H1 (cell line): ENCODE measurements at regions not wholly inside any gene's neighbourhood (a gene's known extent, or its start where the extent isn't known, plus 50 kb on each side); places are given as distances from the start of the nearest gene placed in this dataset.

ENCODE experiments used
- CHD1 ChIP-seq: IDR thresholded peaks from 2 replicates; pipeline ENCODE4 v1.6.1; 2012; ENCODE audit warnings: low read depth, low read length, improper control_type of control experiment
- EZH2 ChIP-seq: fragments of 200-600 bp; sonication (generic); IDR thresholded peaks from 2 replicates; pipeline ENCODE4 v1.7.1; 2012; ENCODE audit warnings: low read depth, mild to moderate bottlenecking, moderate library complexity, low read length, inconsistent platforms; ENCODE audit not compliant: severe bottlenecking
- HDAC2 ChIP-seq, 2 experiments: fragments of 300-600 bp in 1 of 2; sonication (generic) in 1 of 2; IDR thresholded peaks; 2 replicates each; pipeline ENCODE4 v1.6.1; 2011 to 2012; ENCODE audit warnings: low read depth in 2 of 2, low read length in 2 of 2, mild to moderate bottlenecking in 2 of 2, moderate library complexity in 2 of 2, borderline replicate concordance in 1 of 2, inconsistent platforms in 1 of 2
- POLR2A ChIP-seq, 2 experiments: IDR thresholded peaks; 1 replicate in 1 of 2; 2 replicates in 1 of 2; pipeline ENCODE4 v1.6.1; 2011; ENCODE audit warnings: low read depth in 2 of 2, low read length in 2 of 2, mild to moderate bottlenecking in 2 of 2; ENCODE audit errors: control extremely low read depth in 1 of 2
- POLR2AphosphoS5 ChIP-seq: IDR thresholded peaks from 2 replicates; pipeline ENCODE4 v1.6.1; 2011; ENCODE audit warnings: low read depth, low read length
- ZNF274 ChIP-seq: IDR thresholded peaks from 2 replicates; pipeline ENCODE4 v1.7.0; 2012; ENCODE audit warnings: low read length, borderline replicate concordance; ENCODE audit errors: extremely low read depth
- TF ChIP-seq, protein P1 (sequence below), 3 experiments: IDR thresholded peaks; 1 replicate in 2 of 3; 2 replicates in 1 of 3; pipeline versions ENCODE4 v1.5.1 to v1.6.1; 2011; ENCODE audit warnings: low read length in 3 of 3, mild to moderate bottlenecking in 3 of 3, inconsistent platforms in 2 of 3, low read depth in 1 of 3, moderate library complexity in 1 of 3; ENCODE audit not compliant: insufficient read depth in 1 of 3; ENCODE audit errors: control extremely low read depth in 1 of 3
- TF ChIP-seq, protein P2 (sequence below): IDR thresholded peaks from 2 replicates; pipeline ENCODE4 v1.6.1; 2011; ENCODE audit warnings: low read depth, mild to moderate bottlenecking, low read length; ENCODE audit not compliant: insufficient read depth

DNA sequence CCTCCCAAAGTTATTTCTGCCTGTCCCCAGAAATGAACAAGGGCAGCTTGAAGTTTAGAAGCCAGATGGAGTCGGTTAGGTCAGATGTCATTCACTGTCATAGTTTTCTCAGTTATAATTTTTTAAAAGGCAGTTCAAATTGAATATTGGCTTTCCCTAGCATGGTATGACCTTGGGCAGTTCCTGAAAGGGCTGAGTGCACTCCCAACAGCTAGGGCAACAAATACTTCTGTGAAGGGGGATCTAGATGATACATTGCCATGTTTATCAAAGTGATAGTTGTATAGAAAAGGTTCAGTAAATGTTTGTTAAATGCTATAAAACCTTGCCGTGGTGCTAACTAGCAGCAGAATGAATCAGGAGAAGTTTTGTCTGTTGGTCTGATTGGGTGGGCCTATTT lies 938.1 kb upstream of the GRIA3 start:
- TF ChIP-seq POLR2A (IDR thresholded peaks at IDR 0.05; ENCODE audit: control extremely low read depth in 1 of 2, low read depth in 2 of 2, low read length in 2 of 2) (peak in 1 of 2 experiments; percentile 71; a peak in 1 of 3 replicates), POLR2AphosphoS5 (0 out of 2 replicates have a peak, but pooled peaks have one; percentile 60), HDAC2 (IDR thresholded peaks at IDR 0.05; ENCODE audit: borderline replicate concordance in 1 of 2, low read depth in 2 of 2, low read length in 2 of 2) (no peak), CHD1 (no peak), EZH2 (no peak), ZNF274 (no peak)
- TF ChIP-seq, protein P1, sequence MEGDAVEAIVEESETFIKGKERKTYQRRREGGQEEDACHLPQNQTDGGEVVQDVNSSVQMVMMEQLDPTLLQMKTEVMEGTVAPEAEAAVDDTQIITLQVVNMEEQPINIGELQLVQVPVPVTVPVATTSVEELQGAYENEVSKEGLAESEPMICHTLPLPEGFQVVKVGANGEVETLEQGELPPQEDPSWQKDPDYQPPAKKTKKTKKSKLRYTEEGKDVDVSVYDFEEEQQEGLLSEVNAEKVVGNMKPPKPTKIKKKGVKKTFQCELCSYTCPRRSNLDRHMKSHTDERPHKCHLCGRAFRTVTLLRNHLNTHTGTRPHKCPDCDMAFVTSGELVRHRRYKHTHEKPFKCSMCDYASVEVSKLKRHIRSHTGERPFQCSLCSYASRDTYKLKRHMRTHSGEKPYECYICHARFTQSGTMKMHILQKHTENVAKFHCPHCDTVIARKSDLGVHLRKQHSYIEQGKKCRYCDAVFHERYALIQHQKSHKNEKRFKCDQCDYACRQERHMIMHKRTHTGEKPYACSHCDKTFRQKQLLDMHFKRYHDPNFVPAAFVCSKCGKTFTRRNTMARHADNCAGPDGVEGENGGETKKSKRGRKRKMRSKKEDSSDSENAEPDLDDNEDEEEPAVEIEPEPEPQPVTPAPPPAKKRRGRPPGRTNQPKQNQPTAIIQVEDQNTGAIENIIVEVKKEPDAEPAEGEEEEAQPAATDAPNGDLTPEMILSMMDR (IDR thresholded peaks at IDR 0.05; ENCODE audit: control extremely low read depth in 1 of 3, insufficient read depth in 1 of 3, low read depth in 1 of 3, low read length in 3 of 3), result no peak
- TF ChIP-seq, protein P2, sequence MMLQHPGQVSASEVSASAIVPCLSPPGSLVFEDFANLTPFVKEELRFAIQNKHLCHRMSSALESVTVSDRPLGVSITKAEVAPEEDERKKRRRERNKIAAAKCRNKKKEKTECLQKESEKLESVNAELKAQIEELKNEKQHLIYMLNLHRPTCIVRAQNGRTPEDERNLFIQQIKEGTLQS, result no peak
